Esophagus (tissue), 2 donors: ENCODE measurements at regions not wholly inside any gene's neighbourhood (a gene's known extent, or its start where the extent isn't known, plus 50 kb on each side); places are given as distances from the start of the nearest gene placed in this dataset.
A peak's percentile ranks its signal among the peaks of the same experiment; 100 is the strongest.

ENCODE experiments used
- H3K27ac ChIP-seq, 2 donors: one replicate each; pipeline ENCODE4 v1.5.1; 2013; ENCODE audit warnings: low read depth in 2 of 2, mild to moderate bottlenecking in 2 of 2, inconsistent platforms in 1 of 2, low read length in 1 of 2, moderate library complexity in 1 of 2
- H3K27me3 ChIP-seq, 2 donors: one replicate each; pipeline ENCODE4 v1.6.1; 2013; ENCODE audit warnings: low read length in 2 of 2, control low read depth in 1 of 2, mild to moderate bottlenecking in 1 of 2; ENCODE audit not compliant: insufficient read depth in 2 of 2, control insufficient read depth in 1 of 2
- H3K36me3 ChIP-seq, 2 donors: one replicate each; pipeline ENCODE4 v1.6.1; 2013; ENCODE audit warnings: low read length in 1 of 2; ENCODE audit not compliant: control insufficient read depth in 2 of 2, insufficient read depth in 2 of 2
- H3K4me1 ChIP-seq, 2 donors: one replicate each; pipeline ENCODE4 v1.6.1; 2013; ENCODE audit warnings: low read length in 1 of 2; ENCODE audit not compliant: control insufficient read depth in 2 of 2, insufficient read depth in 2 of 2
- H3K4me3 ChIP-seq, 2 donors: one replicate each; pipeline ENCODE4 v1.5.1; 2013; ENCODE audit warnings: low read length in 2 of 2, mild to moderate bottlenecking in 2 of 2, low read depth in 1 of 2, moderate library complexity in 1 of 2
- H3K9me3 ChIP-seq, 2 donors: one replicate each; pipeline ENCODE4 v1.6.1; 2013; ENCODE audit warnings: mild to moderate bottlenecking in 2 of 2, low read depth in 1 of 2, low read length in 1 of 2, moderate library complexity in 1 of 2; ENCODE audit not compliant: control insufficient read depth in 2 of 2, insufficient read depth in 1 of 2
- WGBS, 2 donors: extraction: QIAGEN DNeasy Blood & Tissue Kit; methylation state at CpG; one replicate each; pipeline ENCODE4 v1.1.7; 2013; 5-methylcytosine and 5-hydroxymethylcytosine counted together
- donor health status: healthy with polysubstance abuse.
- donor health status: Bipolar disorder and iron deficiency.

DNA sequence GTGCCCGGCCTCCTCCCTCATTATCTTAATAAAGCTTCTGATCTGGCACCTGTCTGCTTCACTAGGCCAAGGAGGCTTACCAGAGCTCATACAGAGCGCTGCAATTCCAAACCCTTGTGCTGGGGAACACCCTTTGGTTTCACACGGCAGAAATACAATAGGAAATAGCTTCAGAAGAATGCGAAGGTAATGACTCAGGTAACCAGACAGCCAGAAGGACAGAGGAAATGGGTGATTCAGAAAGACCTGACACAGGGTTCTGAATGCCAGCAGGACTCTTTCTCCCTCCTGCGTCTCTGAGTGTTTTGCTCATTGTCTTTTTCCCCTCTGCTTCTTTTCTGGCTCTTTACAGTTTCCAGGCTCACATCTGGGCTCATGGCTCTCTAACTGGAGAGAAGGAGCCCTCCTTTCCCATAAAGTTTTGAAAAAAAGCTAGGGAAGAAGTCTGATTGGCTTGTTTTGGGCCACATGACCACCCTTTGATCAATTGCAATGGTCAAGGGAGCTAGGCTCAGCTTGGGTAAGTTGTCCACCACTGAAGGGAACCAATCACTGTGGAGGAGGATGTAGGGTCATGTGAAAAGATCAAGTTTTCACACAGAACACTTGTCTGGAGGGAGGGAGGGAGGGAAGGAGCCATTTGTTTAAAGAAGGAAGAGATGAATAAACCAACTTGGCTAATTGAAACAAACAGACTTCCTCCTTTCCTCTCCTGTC lies 90.5 kb upstream of the UPP2 start:
- Histone ChIP-seq H3K4me3 (no peak overlapping the region), H3K27me3 (no peaks in the 10 kb centered on the region), H3K36me3 (no peaks in the 10 kb centered on the region), H3K9me3 (no peaks in the 10 kb centered on the region), H3K27ac (peak overlapping the region; percentile 62 to 78), H3K4me1 (no peaks in the 10 kb centered on the region)
- WGBS, 2 donors: 47 to 62% methylated on average over 5 of the region's 5 CpGs

DNA sequence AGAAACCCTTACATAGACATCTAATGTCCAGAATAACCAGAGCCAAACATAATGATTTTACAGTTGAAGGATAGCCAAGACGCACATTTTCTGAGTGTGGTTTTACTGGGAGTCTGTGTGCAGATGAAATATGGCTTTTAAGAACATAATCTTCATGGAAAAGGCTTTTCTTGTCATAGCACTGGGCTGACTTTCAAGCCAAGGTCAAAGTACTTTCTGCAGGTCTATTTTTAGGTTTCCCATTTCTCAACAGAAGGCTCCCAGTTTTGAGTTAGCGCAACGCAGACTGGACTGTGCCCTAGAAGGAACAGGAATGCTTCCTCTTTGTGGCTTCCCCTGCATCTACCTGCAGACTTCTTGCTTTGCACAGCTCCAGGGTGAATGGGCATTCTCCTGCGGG lies 92.3 kb upstream of the UPP2 start:
- no peak overlapping the region for H3K4me3 ChIP-seq
- no peaks in the 10 kb centered on the region for H3K9me3 ChIP-seq
- 53 to 60% methylated on average over 4 of the region's 4 CpGs for WGBS, 2 donors
- no peaks in the 10 kb centered on the region for H3K4me1 ChIP-seq
- H3K27ac ChIP-seq: no peak overlapping the region
- no peaks in the 10 kb centered on the region for H3K27me3 ChIP-seq
- no peaks in the 10 kb centered on the region for H3K36me3 ChIP-seq

DNA sequence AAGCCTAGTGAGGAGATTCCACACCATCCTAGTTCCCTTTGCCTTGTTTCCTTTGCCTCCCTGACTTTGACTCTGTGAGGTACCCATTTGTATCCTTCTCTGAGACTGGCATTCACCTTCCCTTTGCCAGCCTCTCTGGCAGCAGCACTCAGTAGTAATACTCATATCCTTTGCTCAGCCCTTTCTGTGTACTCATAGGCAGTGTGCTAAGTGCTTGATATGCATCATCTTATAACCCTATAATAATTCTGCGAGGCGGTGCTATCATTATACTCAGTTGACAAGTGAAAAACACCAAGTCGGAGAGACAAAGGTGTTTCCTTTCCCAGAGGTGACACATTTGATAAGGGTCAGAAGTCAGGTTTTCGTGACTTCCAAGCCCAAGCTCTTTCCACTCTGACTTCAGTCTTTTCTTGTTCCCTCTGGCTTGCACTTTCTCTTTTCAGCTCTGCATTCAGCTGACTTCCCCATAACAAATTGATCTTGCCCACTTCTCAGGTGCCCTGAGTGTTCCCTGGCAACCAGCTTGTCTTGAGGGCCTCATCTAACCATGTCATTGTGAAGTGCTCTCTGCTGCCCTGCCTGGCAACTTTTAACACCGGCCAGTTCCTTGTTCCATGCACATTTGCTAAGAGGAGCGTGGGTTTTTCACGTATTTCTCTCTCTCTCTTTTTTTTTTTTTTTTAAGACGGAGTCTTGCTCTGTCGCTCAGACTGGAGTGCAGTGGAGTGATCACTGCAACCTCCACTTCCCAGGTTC lies 94.5 kb upstream of the UPP2 start:
- H3K36me3 ChIP-seq: no peaks in the 10 kb centered on the region
- no peak overlapping the region for H3K27ac ChIP-seq
- no peak overlapping the region for H3K4me3 ChIP-seq
- H3K27me3 ChIP-seq: no peaks in the 10 kb centered on the region
- H3K9me3 ChIP-seq: no peaks in the 10 kb centered on the region
- no peaks in the 10 kb centered on the region for H3K4me1 ChIP-seq
- 65 to 86% methylated on average over 9 of the region's 9 CpGs for WGBS, 2 donors

DNA sequence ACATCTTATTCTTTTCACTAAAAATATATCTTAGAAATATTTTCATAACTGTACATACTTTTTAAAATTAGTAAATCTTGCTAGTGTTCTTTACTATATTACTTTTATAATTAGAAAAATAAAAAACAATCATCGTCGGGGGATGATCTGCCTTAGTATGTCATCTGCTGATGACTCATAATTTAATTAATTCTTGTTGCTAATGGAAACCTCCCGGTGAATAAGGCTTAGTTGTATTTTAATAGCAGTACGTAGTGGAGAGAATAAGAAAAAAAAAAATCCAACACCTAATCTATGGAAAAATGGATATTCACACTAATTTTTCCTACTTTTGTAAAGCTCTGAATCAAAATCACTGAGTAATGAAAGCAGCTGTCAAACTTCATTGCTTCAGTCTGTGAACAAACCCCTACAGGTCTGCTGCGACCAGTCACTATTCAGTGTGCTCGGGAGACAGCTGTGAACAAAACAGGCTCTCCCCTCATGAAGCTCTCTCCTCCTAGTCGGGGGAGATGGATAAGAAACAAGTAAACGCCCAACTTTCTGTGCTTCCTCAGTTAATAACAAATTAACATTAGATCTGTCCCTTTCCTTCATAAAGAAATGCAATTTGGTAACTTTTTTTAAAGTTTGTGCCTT lies 97.4 kb upstream of the UPP2 start:
- Histone ChIP-seq H3K9me3 (no peaks in the 10 kb centered on the region), H3K36me3 (no peaks in the 10 kb centered on the region), H3K27ac (no peak overlapping the region), H3K4me3 (no peak overlapping the region), H3K27me3 (no peaks in the 10 kb centered on the region), H3K4me1 (no peaks in the 10 kb centered on the region)
- 35 to 53% methylated on average over 8 of the region's 8 CpGs for WGBS, 2 donors

DNA sequence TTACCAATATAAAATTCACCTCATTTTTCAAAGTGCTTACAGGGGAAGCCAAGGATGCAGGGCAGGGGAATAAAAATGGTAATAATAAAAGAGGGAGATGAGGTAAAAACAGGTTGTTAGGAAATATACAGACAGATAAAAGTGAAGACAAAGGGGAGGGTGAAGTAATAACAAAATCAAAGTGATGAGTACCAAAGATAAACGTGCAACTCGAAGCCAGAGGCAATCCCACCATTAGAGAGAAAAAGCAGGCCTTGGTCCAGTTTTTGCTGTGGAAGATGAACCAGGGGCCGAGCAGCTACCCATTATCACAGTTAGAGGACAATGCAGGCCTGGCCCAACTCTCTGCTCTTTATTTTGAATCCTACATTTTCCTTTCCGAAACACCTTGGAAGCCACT lies 99.6 kb upstream of the UPP2 start:
- WGBS, 2 donors: 66 to 81% methylated on average over 4 of the region's 4 CpGs
- Histone ChIP-seq H3K4me1 (no peaks in the 10 kb centered on the region), H3K9me3 (no peaks in the 10 kb centered on the region), H3K36me3 (no peaks in the 10 kb centered on the region), H3K27me3 (no peaks in the 10 kb centered on the region), H3K4me3 (no peak overlapping the region), H3K27ac (no peak overlapping the region)

DNA sequence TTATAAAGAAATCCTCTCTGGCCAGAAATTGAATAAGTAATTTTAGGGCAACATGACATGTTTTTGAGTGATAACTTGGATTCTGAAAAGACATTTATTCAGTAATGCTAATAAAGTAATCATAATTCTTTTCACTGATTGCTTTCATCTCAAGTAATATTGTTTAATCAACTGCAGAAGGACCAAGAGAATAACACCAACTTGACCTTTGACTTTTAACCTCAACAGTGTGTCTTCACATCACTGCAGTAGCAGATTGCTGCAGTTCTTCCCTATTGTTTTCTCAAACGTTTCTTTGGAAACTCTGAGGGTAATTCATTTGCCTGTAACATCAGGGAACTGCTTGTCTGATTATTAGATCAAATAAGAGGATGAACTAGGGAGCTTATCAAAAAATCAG lies 104.9 kb upstream of the UPP2 start:
- whole genome bisulfite sequencing, 2 donors: 31 to 33% methylated on average over 1 of the region's 1 CpG
- Histone ChIP-seq H3K27ac (no peak overlapping the region), H3K27me3 (no peaks in the 10 kb centered on the region), H3K4me3 (no peak overlapping the region), H3K4me1 (no peaks in the 10 kb centered on the region), H3K9me3 (no peaks in the 10 kb centered on the region), H3K36me3 (no peaks in the 10 kb centered on the region)

DNA sequence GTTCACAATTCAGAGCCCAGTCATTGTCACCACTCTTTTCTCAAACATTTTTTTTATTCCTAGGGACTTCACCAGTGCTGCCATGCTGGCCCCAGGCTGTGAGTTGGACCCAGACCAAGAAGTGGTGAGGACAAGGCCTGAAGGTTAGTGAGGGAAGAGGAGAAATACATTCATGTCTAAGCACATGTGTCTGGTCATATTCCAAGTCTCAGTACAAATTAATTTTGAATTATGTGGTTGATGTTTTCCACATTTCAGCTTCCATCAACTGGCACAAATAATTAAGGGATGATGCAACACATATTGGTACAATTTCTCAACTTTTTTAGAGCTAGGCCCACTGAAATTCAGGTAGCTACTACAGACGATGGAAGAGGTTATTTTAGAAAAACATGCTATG lies 106.6 kb upstream of the UPP2 start:
- Histone ChIP-seq H3K4me1 (no peaks in the 10 kb centered on the region), H3K27me3 (no peaks in the 10 kb centered on the region), H3K9me3 (no peaks in the 10 kb centered on the region), H3K36me3 (no peaks in the 10 kb centered on the region), H3K27ac (no peak overlapping the region), H3K4me3 (no peak overlapping the region)
- WGBS, 2 donors: 83 to 92% methylated on average over 1 of the region's 1 CpG

DNA sequence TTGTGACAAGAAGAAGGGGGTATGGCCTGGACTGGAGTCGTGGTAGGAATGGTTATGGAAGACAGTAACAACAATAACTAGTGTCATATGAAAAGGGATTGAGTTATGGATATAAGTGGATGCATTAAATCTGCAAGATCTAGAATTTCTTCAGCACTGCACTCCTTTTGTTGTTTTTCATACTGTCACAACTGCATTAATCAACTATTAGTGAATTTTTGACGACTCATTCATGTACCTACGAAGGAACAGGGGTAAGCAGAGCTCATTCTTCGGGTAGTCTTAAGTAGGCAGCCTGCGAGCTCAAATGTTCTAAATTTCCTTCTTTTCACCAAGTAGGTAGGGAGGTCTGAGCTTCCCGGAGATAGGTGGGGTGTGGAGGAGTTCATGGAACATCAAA lies 109.7 kb upstream of the UPP2 start:
- Histone ChIP-seq H3K36me3 (no peaks in the 10 kb centered on the region), H3K4me3 (no peak overlapping the region), H3K27ac (no peak overlapping the region), H3K4me1 (no peaks in the 10 kb centered on the region), H3K27me3 (no peaks in the 10 kb centered on the region), H3K9me3 (no peaks in the 10 kb centered on the region)
- WGBS, 2 donors: 61 to 63% methylated on average over 6 of the region's 6 CpGs

DNA sequence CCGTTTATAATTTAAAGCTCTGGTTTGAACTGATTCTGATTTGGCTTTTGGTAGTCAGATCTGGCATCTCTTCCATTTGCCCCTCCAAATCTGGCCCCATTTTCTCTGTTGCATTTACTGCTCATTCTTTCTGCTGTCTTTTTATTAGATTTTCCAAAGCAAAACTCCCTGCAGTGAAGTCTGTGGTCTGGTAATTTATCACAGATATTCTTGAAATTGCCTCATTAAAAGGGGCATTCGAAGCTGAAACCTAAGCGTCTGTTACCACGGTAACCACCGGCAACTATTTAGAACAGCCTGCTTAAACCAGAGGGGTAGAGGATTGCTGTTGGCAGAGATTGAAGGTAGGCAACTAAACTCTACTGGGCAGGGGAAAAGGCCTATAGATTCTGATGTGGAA lies 111.5 kb upstream of the UPP2 start:
- H3K4me1 ChIP-seq: no peaks in the 10 kb centered on the region
- H3K9me3 ChIP-seq: no peaks in the 10 kb centered on the region
- WGBS, 2 donors: 35 to 40% methylated on average over 5 of the region's 5 CpGs
- no peak overlapping the region for H3K27ac ChIP-seq
- H3K36me3 ChIP-seq: no peaks in the 10 kb centered on the region
- H3K27me3 ChIP-seq: no peaks in the 10 kb centered on the region
- H3K4me3 ChIP-seq: no peak overlapping the region
